HEK293 (cell line): ENCODE measurements at regions not wholly inside any gene's neighbourhood (a gene's known extent, or its start where the extent isn't known, plus 50 kb on each side); places are given as distances from the start of the nearest gene placed in this dataset.

Experiments used
- CTCF ChIA-PET: fragments of 350-600 bp; formaldehyde crosslinking; extraction: SDS; loops from one replicate; lab custom pipeline; 2021; ENCODE audit warnings: antibody characterized with exemption; lab: Yijun Ruan, JAX
- POLR2A ChIA-PET: fragments of 300-600 bp; formaldehyde crosslinking; extraction: SDS; loops from one replicate; lab custom pipeline; 2020; ENCODE audit warnings: antibody characterized with exemption, inconsistent platforms; lab: Yijun Ruan, JAX
- H3K27ac ChIP-seq: fragments of 200-500 bp; sonication (Bioruptor generic); 2 replicates; pipeline ENCODE4 v1.5.1; 2014; ENCODE audit warnings: low read depth, low read length, control low read depth, inconsistent platforms; ENCODE audit errors: extremely low read depth
- H3K36me3 ChIP-seq, 2 experiments: fragments of 200-500 bp in 1 of 2; sonication (Bioruptor generic) in 1 of 2; 1 replicate in 1 of 2; 2 replicates in 1 of 2; pipeline ENCODE4 v1.5.1; 2014 to 2017; ENCODE audit warnings: inconsistent platforms in 2 of 2, low read length in 2 of 2; ENCODE audit not compliant: control insufficient read depth in 2 of 2, insufficient read depth in 1 of 2
- H3K4me1 ChIP-seq: fragments of 200-500 bp; sonication (Bioruptor generic); 2 replicates; pipeline ENCODE4 v1.5.1; 2014; ENCODE audit warnings: mild to moderate bottlenecking, low read length, inconsistent platforms; ENCODE audit not compliant: control insufficient read depth, insufficient read depth
- H3K4me3 ChIP-seq: 2 replicates; pipeline ENCODE4 v1.5.1; 2011; ENCODE audit warnings: low read depth, mild to moderate bottlenecking, control low read depth, low read length, moderate library complexity
- H3K9me3 ChIP-seq: fragments of 200-500 bp; sonication (Bioruptor generic); 2 replicates; pipeline ENCODE4 v1.5.1; 2014; ENCODE audit warnings: low read depth, low read length, inconsistent platforms; ENCODE audit not compliant: control insufficient read depth, insufficient read depth
- PATZ1 ChIP-seq: fragments of 450-650 bp; formaldehyde crosslinking; IDR thresholded peaks from 2 replicates; pipeline ENCODE4 v1.5.1; 2016; ENCODE audit warnings: missing biosample characterization, missing genetic modification characterization
- SCRT2 ChIP-seq: fragments of 450-650 bp; formaldehyde crosslinking; IDR thresholded peaks from 2 replicates; pipeline ENCODE4 v1.5.1; 2016; ENCODE audit warnings: missing biosample characterization, missing genetic modification characterization
- YY2 ChIP-seq: fragments of 450-650 bp; formaldehyde crosslinking; IDR thresholded peaks from 2 replicates; pipeline ENCODE4 v1.5.1; 2016; ENCODE audit warnings: missing biosample characterization, missing genetic modification characterization
- ZBTB44 ChIP-seq: fragments of 450-650 bp; IDR thresholded peaks from 2 replicates; pipeline ENCODE4 v1.5.1; 2018; ENCODE audit warnings: missing biosample characterization, mild to moderate bottlenecking, missing genetic modification characterization
- ZNF148 ChIP-seq: fragments of 450-650 bp; formaldehyde crosslinking; IDR thresholded peaks from 2 replicates; pipeline ENCODE4 v1.5.0; 2017; ENCODE audit warnings: missing biosample characterization, missing genetic modification characterization, borderline replicate concordance
- ZNF221 ChIP-seq: fragments of 450-650 bp; formaldehyde crosslinking; IDR thresholded peaks from 2 replicates; pipeline ENCODE4 v1.5.1; 2017; ENCODE audit warnings: missing biosample characterization, missing genetic modification characterization, borderline replicate concordance
- ZNF341 ChIP-seq: fragments of 450-650 bp; formaldehyde crosslinking; IDR thresholded peaks from 2 replicates; pipeline ENCODE4; 2016; ENCODE audit warnings: low read depth, missing biosample characterization, missing genetic modification characterization
- ZNF518A ChIP-seq: fragments of 450-650 bp; formaldehyde crosslinking; conservative IDR thresholded peaks from 2 replicates; pipeline ENCODE4 v1.5.1; 2016; ENCODE audit warnings: low read depth, missing biosample characterization, missing genetic modification characterization
- ZNF624 ChIP-seq: fragments of 450-650 bp; formaldehyde crosslinking; IDR thresholded peaks from 2 replicates; pipeline ENCODE4 v1.5.1; 2017; ENCODE audit warnings: missing biosample characterization, missing genetic modification characterization
- ZNF629 ChIP-seq: fragments of 450-650 bp; formaldehyde crosslinking; IDR thresholded peaks from 2 replicates; pipeline ENCODE4 v1.5.1; 2017; ENCODE audit warnings: missing biosample characterization, missing genetic modification characterization
- ZNF670 ChIP-seq: fragments of 450-650 bp; formaldehyde crosslinking; IDR thresholded peaks from 2 replicates; pipeline ENCODE4 v1.5.1; 2016; ENCODE audit warnings: missing biosample characterization, missing genetic modification characterization, low read depth
- ZNF701 ChIP-seq: fragments of 450-650 bp; formaldehyde crosslinking; IDR thresholded peaks from 2 replicates; pipeline ENCODE4 v1.5.1; 2016; ENCODE audit warnings: missing biosample characterization, missing genetic modification characterization
- TF ChIP-seq, protein P1 (sequence below): fragments of 450-650 bp; formaldehyde crosslinking; IDR thresholded peaks from 2 replicates; pipeline ENCODE4 v1.5.1; 2017; ENCODE audit warnings: missing biosample characterization, missing genetic modification characterization
- TF ChIP-seq, protein P2 (sequence below): fragments of 450-650 bp; formaldehyde crosslinking; IDR thresholded peaks from 2 replicates; pipeline ENCODE4 v1.5.1; 2016; ENCODE audit warnings: missing biosample characterization, missing genetic modification characterization
- TF ChIP-seq, protein P3 (sequence below): fragments of 450-650 bp; IDR thresholded peaks from 2 replicates; pipeline ENCODE4 v1.5.1; 2018; ENCODE audit warnings: missing biosample characterization, missing genetic modification characterization

DNA sequence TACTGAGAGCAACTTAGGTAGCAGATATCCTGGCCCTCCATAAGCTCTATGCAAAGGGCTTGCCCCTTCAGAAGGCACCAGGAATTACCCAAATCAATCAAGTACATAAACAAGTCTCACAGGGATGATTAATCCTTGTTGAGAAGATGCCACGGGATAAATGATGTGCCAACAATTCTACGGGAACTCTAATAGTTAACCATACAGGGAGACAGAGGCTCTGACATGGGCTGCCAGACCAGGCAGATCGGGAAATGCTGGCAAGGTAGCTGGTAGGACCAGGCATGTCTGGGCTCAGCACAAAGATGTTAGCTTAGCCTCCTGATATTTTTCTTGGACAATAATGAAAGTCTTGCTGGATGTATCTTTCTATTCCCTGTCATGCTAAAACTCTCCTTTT, 249.3 kb upstream of the THBS1 start:
- Histone ChIP-seq H3K4me3 (no peak overlapping the region), H3K9me3 (no peaks in the 10 kb centered on the region), H3K36me3 (no peaks in the 10 kb centered on the region), H3K4me1 (no peaks in the 10 kb centered on the region), H3K27ac (no peak overlapping the region)
- ChIA-PET POLR2A (no interaction called here), CTCF (no interaction called here)
- TF ChIP-seq SCRT2 (tag by site-specific recombination) (no peak), ZNF670 (no peak), ZNF341 (no peak), ZNF221 (tag by site-specific recombination) (no peak), ZNF624 (tag by site-specific recombination) (no peak), ZNF701 (tag by site-specific recombination) (no peak), ZBTB44 (no peak), YY2 (no peak), ZNF148 (tag by site-specific recombination) (no peak), PATZ1 (tag by site-specific recombination) (no peak)
- TF ChIP-seq, protein P1, sequence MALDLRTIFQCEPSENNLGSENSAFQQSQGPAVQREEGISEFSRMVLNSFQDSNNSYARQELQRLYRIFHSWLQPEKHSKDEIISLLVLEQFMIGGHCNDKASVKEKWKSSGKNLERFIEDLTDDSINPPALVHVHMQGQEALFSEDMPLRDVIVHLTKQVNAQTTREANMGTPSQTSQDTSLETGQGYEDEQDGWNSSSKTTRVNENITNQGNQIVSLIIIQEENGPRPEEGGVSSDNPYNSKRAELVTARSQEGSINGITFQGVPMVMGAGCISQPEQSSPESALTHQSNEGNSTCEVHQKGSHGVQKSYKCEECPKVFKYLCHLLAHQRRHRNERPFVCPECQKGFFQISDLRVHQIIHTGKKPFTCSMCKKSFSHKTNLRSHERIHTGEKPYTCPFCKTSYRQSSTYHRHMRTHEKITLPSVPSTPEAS (tag by site-specific recombination), result no peak
- TF ChIP-seq, protein P2, sequence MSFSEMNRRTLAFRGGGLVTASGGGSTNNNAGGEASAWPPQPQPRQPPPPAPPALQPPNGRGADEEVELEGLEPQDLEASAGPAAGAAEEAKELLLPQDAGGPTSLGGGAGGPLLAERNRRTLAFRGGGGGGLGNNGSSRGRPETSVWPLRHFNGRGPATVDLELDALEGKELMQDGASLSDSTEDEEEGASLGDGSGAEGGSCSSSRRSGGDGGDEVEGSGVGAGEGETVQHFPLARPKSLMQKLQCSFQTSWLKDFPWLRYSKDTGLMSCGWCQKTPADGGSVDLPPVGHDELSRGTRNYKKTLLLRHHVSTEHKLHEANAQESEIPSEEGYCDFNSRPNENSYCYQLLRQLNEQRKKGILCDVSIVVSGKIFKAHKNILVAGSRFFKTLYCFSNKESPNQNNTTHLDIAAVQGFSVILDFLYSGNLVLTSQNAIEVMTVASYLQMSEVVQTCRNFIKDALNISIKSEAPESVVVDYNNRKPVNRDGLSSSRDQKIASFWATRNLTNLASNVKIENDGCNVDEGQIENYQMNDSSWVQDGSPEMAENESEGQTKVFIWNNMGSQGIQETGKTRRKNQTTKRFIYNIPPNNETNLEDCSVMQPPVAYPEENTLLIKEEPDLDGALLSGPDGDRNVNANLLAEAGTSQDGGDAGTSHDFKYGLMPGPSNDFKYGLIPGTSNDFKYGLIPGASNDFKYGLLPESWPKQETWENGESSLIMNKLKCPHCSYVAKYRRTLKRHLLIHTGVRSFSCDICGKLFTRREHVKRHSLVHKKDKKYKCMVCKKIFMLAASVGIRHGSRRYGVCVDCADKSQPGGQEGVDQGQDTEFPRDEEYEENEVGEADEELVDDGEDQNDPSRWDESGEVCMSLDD (tag by site-specific recombination), result no peak
- TF ChIP-seq, protein P3, sequence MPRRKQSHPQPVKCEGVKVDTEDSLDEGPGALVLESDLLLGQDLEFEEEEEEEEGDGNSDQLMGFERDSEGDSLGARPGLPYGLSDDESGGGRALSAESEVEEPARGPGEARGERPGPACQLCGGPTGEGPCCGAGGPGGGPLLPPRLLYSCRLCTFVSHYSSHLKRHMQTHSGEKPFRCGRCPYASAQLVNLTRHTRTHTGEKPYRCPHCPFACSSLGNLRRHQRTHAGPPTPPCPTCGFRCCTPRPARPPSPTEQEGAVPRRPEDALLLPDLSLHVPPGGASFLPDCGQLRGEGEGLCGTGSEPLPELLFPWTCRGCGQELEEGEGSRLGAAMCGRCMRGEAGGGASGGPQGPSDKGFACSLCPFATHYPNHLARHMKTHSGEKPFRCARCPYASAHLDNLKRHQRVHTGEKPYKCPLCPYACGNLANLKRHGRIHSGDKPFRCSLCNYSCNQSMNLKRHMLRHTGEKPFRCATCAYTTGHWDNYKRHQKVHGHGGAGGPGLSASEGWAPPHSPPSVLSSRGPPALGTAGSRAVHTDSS (tag by site-specific recombination), result no peak

- ChIA-PET CTCF (no interaction called here), POLR2A (no interaction called here)
- Histone ChIP-seq H3K36me3 (no peaks in the 10 kb centered on the region), H3K4me1 (no peaks in the 10 kb centered on the region), H3K4me3 (no peak overlapping the region), H3K9me3 (no peaks in the 10 kb centered on the region), H3K27ac (no peak overlapping the region)
- TF ChIP-seq ZNF629 (tag by site-specific recombination), result no peak
- TF ChIP-seq ZNF518A (tag by site-specific recombination), result no peak
These were observed 248.0 kb upstream of the THBS1 start for GRCh38 chr15:39332846-39333245.
